Esophagus muscularis mucosa (tissue), 4 donors: ENCODE measurements at regions not wholly inside any gene's neighbourhood (a gene's known extent, or its start where the extent isn't known, plus 50 kb on each side); places are given as distances from the start of the nearest gene placed in this dataset.

Experiments used
- EP300 ChIP-seq: sonication (generic); formaldehyde crosslinking; IDR thresholded peaks from one replicate; pipeline ENCODE4 v1.6.1; 2017; ENCODE audit warnings: antibody characterized with exemption
- POLR2A ChIP-seq: fragments of 450-650 bp; IDR thresholded peaks from one replicate; pipeline ENCODE4 v1.6.1; 2017; ENCODE audit warnings: antibody characterized with exemption, moderate library complexity, mild to moderate bottlenecking, low read depth
- TF ChIP-seq, protein P1 (sequence below), 3 experiments: fragments of 200-600 bp in 2 of 3; fragments of 450-650 bp in 1 of 3; sonication (generic) in 2 of 3; IDR thresholded peaks; one replicate each; pipeline ENCODE4 v1.5.1; 2017 to 2019; ENCODE audit warnings: antibody characterized with exemption in 3 of 3, mild to moderate bottlenecking in 2 of 3, moderate library complexity in 1 of 3

DNA sequence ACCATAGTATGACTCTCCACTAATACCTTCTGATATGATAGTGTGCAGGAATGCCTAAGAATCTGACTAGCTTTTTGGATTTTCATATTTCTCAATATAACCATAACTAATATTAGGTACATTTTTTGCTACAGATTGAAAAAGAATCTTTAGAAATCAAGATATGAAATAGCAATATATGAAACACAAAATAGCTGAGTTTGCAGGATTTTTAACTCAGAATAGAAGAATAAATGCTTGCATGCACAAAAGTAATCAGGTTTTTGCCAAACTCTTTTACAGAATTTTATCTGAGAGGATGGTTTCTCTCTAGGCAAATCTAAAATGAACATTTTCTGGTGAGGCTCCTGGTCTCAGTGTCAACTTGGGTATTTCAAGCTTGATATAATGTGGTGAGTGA, 402.6 kb downstream of the TMEM232 start:
- TF ChIP-seq, protein P1, sequence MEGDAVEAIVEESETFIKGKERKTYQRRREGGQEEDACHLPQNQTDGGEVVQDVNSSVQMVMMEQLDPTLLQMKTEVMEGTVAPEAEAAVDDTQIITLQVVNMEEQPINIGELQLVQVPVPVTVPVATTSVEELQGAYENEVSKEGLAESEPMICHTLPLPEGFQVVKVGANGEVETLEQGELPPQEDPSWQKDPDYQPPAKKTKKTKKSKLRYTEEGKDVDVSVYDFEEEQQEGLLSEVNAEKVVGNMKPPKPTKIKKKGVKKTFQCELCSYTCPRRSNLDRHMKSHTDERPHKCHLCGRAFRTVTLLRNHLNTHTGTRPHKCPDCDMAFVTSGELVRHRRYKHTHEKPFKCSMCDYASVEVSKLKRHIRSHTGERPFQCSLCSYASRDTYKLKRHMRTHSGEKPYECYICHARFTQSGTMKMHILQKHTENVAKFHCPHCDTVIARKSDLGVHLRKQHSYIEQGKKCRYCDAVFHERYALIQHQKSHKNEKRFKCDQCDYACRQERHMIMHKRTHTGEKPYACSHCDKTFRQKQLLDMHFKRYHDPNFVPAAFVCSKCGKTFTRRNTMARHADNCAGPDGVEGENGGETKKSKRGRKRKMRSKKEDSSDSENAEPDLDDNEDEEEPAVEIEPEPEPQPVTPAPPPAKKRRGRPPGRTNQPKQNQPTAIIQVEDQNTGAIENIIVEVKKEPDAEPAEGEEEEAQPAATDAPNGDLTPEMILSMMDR (IDR thresholded peaks at IDR 0.05) = no peak
- TF ChIP-seq POLR2A (no peak), EP300 (no peak)
